D341Med (cell line): ENCODE measurements at regions not wholly inside any gene's neighbourhood (a gene's known extent, or its start where the extent isn't known, plus 50 kb on each side); places are given as distances from the start of the nearest gene placed in this dataset.

Experiments used
- DNase-seq: peaks from one replicate; pipeline ENCODE4 v3.0.0; 2012; ENCODE audit warnings: low spot score

- peak; percentile 26 for DNase-seq
These were observed 114.5 kb downstream of the RXFP2 start for GRCh38 chr13:31853643-31854326.

GRCh38 chr13:31859571-31859970, 120.2 kb downstream of the RXFP2 start:
- DNase-seq = no peak

DNA sequence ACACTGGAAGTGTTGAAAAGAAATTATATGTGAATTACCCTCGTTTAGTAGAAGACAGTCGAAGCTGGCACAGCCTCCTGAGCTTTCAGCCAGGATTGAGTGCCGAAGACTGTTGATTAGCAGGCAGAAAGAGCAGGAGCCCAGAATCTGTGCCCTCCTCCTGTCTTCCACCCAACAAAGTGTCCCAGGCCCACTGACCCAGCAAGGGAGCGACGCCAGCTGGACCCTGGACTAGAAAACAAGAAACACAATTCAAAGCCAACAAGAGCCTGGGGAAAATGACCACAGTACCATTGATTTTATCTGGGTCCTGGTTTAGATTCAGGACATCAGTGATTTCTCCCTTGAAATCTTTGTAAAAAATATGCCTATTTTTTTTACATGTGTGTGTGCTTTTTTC, 120.7 kb downstream of the RXFP2 start:
- no peak for DNase-seq

- DNase-seq = no peak
These were observed 123.5 kb downstream of the RXFP2 start for GRCh38 chr13:31862828-31863227.

DNA sequence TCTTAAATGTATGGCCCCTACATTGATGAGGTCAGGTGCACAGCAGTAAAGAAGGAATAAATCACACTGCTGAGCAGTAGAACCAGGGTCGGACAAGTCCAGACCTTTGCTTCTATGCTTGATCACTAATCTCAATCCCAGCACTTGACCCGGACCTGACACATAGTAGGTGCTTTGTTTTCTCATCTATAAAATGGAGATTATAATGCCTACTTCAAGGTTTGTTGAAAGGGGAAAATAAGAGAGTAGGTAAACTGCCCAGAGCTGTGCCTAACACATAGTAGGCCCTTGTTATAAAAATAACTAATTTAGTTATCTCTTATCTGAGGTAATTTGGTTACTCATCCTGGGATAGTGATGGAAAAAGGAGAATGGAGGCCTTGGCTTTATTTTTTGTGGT, 125.0 kb downstream of the RXFP2 start:
- no peak for DNase-seq

DNA sequence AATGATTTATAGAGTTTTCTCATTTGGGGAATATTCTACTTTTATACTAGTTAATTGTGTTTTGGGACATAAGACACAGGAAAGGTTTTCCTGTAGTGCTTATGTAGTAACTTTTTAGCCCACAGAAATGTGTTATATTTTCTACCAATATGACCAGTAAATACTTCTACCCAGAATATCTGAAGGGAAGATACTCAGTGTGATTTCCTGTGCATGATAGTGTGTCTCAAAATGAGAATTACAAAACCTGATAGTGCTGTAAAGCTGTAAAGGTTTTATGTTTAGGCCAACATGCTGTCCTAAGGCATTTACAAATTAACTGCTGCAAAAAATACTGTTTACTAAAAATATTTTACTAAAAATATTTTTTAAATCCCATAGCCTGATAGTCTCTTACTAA, 126.8 kb downstream of the RXFP2 start:
- no peak for DNase-seq

DNA sequence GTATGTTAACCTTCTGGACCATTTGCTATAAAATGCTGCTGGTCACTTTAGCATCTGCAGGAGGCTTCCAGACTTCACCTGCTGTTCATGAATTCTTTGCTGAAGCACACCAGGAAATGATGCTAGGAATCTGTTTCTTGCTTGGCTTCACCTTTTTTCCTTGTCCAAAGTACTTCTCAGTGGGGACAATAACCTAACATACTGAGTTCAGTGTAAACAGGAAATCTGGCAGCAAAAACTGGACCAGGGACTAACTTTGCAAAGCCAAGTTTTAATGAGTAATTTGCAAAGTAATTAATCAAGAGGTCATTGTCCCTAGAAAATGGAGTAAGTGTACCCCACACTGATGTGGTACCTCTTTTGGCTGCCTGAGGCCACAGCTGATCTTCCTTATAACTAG, 128.4 kb downstream of the RXFP2 start:
- DNase-seq = no peak

- no peak for DNase-seq
These were observed 130.3 kb downstream of the RXFP2 start for GRCh38 chr13:31869582-31869981.

- no peak for DNase-seq
These were observed 131.2 kb downstream of the RXFP2 start for GRCh38 chr13:31870511-31870910.

GRCh38 chr13:31873145-31873544, 133.8 kb downstream of the RXFP2 start:
- DNase-seq = no peak

DNA sequence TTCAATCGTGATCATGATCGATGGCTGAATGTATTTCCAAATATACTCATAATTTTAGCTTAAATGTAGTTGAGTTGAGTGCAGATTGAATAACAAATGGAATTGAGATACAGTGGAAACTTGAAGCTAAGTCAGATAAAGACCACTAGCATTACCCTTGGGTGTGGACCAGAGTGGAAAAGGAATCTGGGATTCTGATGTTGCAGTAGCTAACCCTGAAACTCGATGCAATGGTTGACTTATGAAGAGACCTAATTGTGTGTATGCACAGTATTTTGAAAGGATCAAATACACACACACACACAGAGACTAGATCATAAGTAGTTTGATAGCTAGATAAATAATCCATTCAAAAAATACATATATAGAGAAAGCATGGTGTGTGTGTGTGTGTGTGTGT, 135.8 kb downstream of the RXFP2 start:
- DNase-seq = no peak

DNA sequence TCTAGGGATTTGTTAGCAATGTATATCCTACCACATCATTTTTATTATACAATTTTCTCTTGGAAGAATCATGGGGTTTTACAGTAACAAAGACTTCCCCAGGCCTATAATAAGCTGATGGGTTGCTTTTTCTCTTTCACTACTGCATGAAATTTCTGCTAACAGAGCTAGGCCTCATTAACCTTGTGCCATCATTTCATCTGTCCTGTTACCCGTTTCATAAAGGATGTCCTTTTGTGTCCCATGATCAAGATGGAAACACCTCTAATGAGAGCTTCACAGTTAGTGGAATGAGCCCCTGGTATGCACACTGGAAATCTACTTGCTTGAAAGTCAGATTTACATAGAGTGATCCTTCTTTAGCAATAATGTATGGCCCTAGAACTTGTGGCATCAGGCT, 138.7 kb downstream of the RXFP2 start:
- no peak for DNase-seq

DNA sequence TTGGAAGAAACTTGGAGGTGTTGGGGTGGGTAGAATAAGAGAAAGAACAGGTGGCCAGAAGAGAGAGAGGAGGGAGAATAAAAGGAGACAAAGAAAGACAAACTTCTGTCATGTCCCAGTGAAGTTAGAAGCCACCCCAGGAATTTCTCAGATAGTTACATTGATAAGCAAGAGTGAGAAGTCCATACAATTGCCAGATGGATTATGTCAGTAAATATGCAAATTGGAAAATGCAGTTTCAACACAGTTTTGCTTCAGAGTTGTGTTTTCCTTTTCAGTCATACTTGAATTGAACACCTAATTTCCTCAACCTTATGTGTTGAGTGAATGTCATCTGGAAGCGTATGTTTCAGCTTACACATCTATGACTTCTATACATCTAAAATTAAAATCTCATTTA, 139.2 kb downstream of the RXFP2 start:
- DNase-seq = no peak

- DNase-seq = no peak
These were observed 139.6 kb downstream of the RXFP2 start for GRCh38 chr13:31878955-31879354.

DNA sequence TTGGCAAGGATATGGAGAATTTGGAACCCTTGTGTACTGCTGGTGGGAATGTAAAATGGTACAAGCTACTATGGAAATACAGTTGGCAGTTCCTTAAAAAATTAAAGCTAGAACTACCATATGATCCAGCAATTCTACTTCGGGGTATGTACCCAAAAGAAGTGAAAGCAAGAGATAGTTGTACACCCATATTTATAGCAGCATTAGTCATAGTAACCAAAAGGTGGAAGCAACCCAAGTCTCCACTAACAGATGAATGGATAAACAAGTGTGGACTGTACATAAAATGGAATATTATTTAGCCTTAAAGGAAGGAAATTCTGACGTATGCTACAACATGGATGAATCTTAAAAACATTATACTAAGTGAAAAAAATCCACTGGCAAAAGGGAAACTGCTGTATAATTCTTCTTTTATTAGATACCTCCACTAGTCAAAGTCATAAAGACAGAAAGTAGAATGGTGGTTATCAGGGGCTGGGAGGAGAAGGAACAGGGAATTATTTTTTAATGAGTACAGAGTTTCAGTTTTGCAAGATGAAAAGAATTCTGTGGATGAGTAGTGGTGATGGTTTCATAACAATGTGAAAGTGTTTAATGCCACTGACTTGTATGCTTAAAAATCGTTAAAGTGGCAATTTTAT, 141.6 kb downstream of the RXFP2 start:
- DNase-seq = no peak

- no peak for DNase-seq
These were observed 142.2 kb downstream of the RXFP2 start for GRCh38 chr13:31881495-31881882.

GRCh38 chr13:31882794-31883193, 143.5 kb downstream of the RXFP2 start:
- DNase-seq = no peak

DNA sequence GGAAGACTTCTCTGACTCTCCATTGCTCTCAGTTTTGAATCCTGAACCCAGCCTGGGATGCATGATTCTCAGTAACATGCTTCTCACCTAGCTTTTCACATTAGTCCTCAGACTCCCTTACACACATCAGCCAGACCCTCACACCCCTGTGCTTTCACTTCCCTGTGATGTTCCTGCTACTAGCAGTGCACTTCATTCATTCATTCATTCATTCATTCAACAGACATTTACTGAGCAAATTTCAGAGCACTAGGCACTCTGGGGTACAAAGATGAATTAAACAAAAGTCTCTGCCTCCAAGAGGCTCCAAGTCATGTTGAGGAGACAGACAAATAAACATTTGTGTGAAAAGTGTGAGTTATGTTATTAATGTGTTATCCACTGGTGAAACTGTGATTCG, 145.2 kb downstream of the RXFP2 start:
- no peak for DNase-seq

DNA sequence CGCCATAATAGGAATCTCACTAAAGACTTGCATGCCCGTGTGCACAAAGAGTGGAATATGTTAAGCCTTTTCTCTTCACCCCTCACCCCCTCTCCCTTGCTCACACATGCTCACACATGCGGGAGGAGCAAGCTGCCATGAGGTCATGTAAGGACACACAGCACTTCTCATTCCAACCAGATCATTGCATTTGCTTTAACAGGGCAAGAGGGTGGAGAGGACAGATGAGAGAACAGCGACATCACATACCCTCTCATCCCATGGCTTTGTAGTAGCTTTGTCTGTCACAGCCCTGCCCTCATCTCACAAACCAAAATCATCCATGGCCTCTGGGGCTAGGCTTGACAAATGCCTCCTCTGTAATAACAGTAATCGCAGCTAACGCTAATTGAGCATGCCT, 145.6 kb upstream of the FRY start:
- DNase-seq = peak; percentile 41

DNA sequence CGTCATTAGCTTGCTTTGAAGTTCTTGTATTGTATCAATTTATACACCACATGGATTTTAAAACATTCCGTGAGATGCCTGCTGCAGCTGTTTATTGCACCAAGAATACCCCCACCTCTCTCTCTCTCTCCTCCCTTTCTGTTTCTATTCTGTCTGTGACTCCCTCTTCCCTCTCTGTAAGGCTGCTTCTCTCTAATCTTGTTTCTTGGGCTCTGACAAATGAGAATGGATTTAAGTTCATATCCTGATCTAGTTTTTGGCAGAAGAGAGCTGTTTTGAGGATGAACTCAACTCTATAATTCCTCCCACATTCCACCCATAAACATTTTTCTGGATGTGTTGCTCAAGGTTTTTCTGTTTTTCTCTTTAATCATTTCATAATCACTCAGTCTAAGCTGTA, 144.3 kb upstream of the FRY start:
- no peak for DNase-seq

DNA sequence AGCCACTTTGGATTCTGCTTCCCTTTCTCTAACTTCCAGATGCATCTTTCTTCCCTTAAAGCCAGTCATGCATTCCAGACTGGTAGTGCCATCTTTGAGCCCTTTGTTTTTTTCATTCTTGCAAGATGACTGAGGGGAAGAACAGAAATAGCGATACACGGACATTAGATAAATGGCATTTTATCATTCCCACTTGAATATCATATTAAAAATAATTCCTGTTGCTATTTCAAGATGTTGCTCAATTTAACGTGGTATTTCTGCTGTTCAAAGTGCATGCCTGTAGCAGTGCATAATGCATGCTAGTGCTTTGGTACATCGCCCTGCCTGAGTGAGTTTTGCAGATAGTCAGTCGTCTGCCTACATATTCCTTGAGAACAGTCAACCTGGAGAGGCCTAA, 140.6 kb upstream of the FRY start:
- DNase-seq = no peak

DNA sequence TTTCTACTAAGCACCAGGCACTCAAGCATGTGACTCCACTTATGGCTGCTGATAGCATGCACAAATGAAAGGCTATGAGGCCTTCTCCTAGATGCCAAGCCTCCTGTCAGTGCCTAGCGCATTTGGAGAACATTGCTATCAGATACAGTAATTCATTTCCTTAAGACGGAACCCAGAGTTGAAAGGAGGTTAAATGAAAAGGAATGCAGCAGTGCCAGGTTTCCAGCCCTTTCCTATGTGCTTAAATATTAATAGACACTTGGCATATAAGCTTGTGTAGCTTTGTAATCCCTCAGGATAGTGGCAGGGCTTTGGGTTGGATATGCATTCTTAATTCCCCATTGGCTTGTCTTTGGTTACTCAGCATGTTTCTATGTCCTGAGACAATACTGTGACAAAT, 140.1 kb upstream of the FRY start:
- no peak for DNase-seq

DNA sequence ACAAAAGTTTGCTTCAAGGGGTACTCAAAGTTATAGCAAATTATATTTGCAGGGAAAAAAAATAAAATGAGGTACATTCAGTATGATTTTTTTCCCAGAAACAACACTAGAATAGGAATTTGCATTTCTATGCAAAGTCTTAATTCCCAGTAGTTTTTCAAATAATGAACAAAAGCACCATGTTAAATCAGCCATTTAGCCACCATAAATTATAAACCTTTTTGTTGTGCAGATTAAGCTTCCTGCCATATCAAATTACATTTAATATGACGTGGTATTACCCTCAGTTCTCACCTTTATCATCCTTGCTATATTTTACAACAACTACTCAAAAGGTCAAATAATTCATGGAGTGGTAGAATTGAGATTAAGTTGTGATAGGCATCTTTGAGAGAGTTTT, 136.6 kb upstream of the FRY start:
- no peak for DNase-seq

DNA sequence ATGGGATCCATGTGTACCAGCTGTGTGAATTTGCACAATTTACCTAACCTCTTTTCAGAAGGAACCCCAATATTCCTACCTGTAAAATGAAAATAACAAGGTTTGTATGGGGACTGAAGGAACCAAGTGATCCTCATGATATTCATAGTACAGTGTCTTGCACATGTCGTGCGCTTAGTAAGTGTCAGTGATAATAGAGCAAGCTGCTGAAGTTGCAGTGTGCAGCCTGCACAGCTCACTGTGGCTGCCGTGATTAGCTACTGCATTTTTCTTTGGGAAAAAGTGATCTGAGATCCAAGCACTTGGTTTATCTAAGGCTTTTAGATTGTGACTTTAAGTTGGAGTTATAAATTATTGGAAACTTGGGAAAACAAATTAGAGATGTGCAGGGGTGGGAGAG, 135.9 kb upstream of the FRY start:
- no peak for DNase-seq
